ENCODE measurements at regions not wholly inside any gene's neighbourhood (a gene's known extent, or its start where the extent isn't known, plus 50 kb on each side); places are given as distances from the start of the nearest gene placed in this dataset.

GRCh38 chrX:122582280-122582974, 601.7 kb upstream of the GRIA3 start:
- H3K4me3 Mint-ChIP-seq, result no peak overlapping the region

GRCh38 chrX:122582975-122583305, 601.1 kb upstream of the GRIA3 start:
- Mint-ChIP-seq H3K27me3 (no peaks in the 10 kb centered on the region), H3K4me1 (ENCODE audit: low read depth) (no peaks in the 10 kb centered on the region), H3K27ac (no peak overlapping the region), H3K36me3 (ENCODE audit: low read depth) (no peaks in the 10 kb centered on the region), H3K4me3 (no peak overlapping the region), H3K9me3 (peaks cover 5% of the 10 kb centered on the region)
- ChIA-PET POLR2A (no interaction called here), CTCF (no interaction called here)
- ATAC-seq, result no peak
- intact Hi-C loops (cut with micrococcal nuclease), result no loop called here
- no peak for DNase-seq
- no peak for TF ChIP-seq CTCF (IDR thresholded peaks at IDR 0.05)

More at GRCh38 chrX:122582280-122582974, 601.7 kb upstream of the GRIA3 start:
- Mint-ChIP-seq H3K4me1 (ENCODE audit: low read depth) (no peaks in the 10 kb centered on the region), H3K9me3 (peaks cover 5% of the 10 kb centered on the region), H3K27ac (no peak overlapping the region), H3K36me3 (ENCODE audit: low read depth) (no peaks in the 10 kb centered on the region), H3K27me3 (no peaks in the 10 kb centered on the region)
- intact Hi-C loops (cut with micrococcal nuclease), result no loop called here
- ATAC-seq, result no peak
- ChIA-PET CTCF (no interaction called here), POLR2A (no interaction called here)
- no peak for TF ChIP-seq CTCF (IDR thresholded peaks at IDR 0.05)
- no peak for DNase-seq

GRCh38 chrX:122583551-122583950, 600.5 kb upstream of the GRIA3 start:
- POLR2A ChIA-PET, result no interaction called here

GRCh38 chrX:122584981-122585380, 599.1 kb upstream of the GRIA3 start:
- no peaks in the 10 kb centered on the region for H3K36me3 Mint-ChIP-seq (ENCODE audit: low read depth)
- H3K9me3 Mint-ChIP-seq, result peaks cover 2% of the 10 kb centered on the region
- ChIA-PET POLR2A (no interaction called here), CTCF (no interaction called here)
- H3K4me3 Mint-ChIP-seq, result no peak overlapping the region
- DNase-seq, result no peak
- no peaks in the 10 kb centered on the region for H3K27me3 Mint-ChIP-seq
- no peak for TF ChIP-seq CTCF (IDR thresholded peaks at IDR 0.05)
- no peak for ATAC-seq
- no peaks in the 10 kb centered on the region for H3K4me1 Mint-ChIP-seq (ENCODE audit: low read depth)
- H3K27ac Mint-ChIP-seq, result no peak overlapping the region
- intact Hi-C loops (cut with micrococcal nuclease), result no loop called here

More at GRCh38 chrX:122583551-122583950, 600.5 kb upstream of the GRIA3 start:
- intact Hi-C loops (cut with micrococcal nuclease), result no loop called here
- Mint-ChIP-seq H3K27me3 (no peaks in the 10 kb centered on the region), H3K9me3 (peaks cover 5% of the 10 kb centered on the region), H3K4me1 (ENCODE audit: low read depth) (no peaks in the 10 kb centered on the region), H3K4me3 (no peak overlapping the region), H3K27ac (no peak overlapping the region), H3K36me3 (ENCODE audit: low read depth) (no peaks in the 10 kb centered on the region)
- DNase-seq (no peak), ATAC-seq (no peak)
- CTCF ChIA-PET, result no interaction called here
- no peak for TF ChIP-seq CTCF (IDR thresholded peaks at IDR 0.05)

- DNase-seq, result no peak
- Mint-ChIP-seq H3K27ac (no peak overlapping the region), H3K36me3 (ENCODE audit: low read depth) (no peaks in the 10 kb centered on the region), H3K27me3 (no peaks in the 10 kb centered on the region), H3K4me1 (ENCODE audit: low read depth) (no peaks in the 10 kb centered on the region), H3K9me3 (peaks cover 1% of the 10 kb centered on the region), H3K4me3 (no peak overlapping the region)
- TF ChIP-seq CTCF (IDR thresholded peaks at IDR 0.05), result no peak
- ChIA-PET CTCF (no interaction called here), POLR2A (no interaction called here)
- no peak for ATAC-seq
- intact Hi-C loops (cut with micrococcal nuclease), result no loop called here
Measured at GRCh38 chrX:122586831-122587230, 597.2 kb upstream of the GRIA3 start.

Data from activated CD8-positive, alpha-beta T cell treated with anti-CD3 and anti-CD28 coated beads for 36 hours (primary cell).